Testis (tissue), 2 donors: ENCODE measurements at regions not wholly inside any gene's neighbourhood (a gene's known extent, or its start where the extent isn't known, plus 50 kb on each side); places are given as distances from the start of the nearest gene placed in this dataset.

ENCODE experiments used
- POLR2A ChIP-seq: fragments of 450-650 bp; IDR thresholded peaks from one replicate; pipeline ENCODE4 v1.6.1; 2017; ENCODE audit warnings: antibody characterized with exemption, mild to moderate bottlenecking, moderate library complexity
- TF ChIP-seq, protein P1 (sequence below), 3 experiments: fragments of 450-650 bp in 2 of 3; fragments of 200-600 bp in 1 of 3; sonication (generic) in 1 of 3; IDR thresholded peaks; one replicate each; pipeline ENCODE4 v1.5.1; 2016 to 2019; ENCODE audit warnings: antibody characterized with exemption in 3 of 3, mild to moderate bottlenecking in 2 of 3, moderate library complexity in 1 of 3

DNA sequence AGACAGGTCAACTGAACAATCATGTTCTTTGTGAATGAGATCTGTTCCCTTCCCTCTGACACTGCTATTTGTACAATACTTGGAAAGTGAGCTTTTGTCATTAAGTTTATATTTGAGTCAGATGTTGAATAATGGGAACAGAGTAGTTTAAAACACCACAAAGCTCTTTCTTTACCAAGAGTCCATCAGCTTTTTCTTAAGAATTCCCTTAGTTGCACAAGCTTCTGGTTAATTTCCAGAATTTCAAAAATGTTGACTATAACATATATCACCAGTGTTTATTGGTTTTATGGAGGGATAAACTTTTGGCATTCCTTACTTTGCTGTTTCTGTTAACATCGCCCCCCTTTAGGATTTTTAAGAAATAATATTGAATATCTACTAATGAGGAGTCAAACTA is 403.7 kb downstream of the CCDC85A start:
- TF ChIP-seq, protein P1, sequence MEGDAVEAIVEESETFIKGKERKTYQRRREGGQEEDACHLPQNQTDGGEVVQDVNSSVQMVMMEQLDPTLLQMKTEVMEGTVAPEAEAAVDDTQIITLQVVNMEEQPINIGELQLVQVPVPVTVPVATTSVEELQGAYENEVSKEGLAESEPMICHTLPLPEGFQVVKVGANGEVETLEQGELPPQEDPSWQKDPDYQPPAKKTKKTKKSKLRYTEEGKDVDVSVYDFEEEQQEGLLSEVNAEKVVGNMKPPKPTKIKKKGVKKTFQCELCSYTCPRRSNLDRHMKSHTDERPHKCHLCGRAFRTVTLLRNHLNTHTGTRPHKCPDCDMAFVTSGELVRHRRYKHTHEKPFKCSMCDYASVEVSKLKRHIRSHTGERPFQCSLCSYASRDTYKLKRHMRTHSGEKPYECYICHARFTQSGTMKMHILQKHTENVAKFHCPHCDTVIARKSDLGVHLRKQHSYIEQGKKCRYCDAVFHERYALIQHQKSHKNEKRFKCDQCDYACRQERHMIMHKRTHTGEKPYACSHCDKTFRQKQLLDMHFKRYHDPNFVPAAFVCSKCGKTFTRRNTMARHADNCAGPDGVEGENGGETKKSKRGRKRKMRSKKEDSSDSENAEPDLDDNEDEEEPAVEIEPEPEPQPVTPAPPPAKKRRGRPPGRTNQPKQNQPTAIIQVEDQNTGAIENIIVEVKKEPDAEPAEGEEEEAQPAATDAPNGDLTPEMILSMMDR (IDR thresholded peaks at IDR 0.05) = no peak
- TF ChIP-seq POLR2A = no peak
